SK-N-SH (cell line): ENCODE measurements at regions not wholly inside any gene's neighbourhood (a gene's known extent, or its start where the extent isn't known, plus 50 kb on each side); places are given as distances from the start of the nearest gene placed in this dataset.

Experiments used
- CTCF ChIA-PET: fragments of 300-600, 350-600 bp; formaldehyde crosslinking; extraction: SDS; loops from one replicate; lab custom pipeline; 2021; lab: Yijun Ruan, JAX
- POLR2A ChIA-PET: fragments of 350-600 bp; sonication (Branson Sonifier 250); formaldehyde crosslinking; extraction: SDS; loops from one replicate; lab custom pipeline; 2020; ENCODE audit warnings: antibody characterized with exemption, inconsistent platforms; lab: Yijun Ruan, JAX
- DNase-seq: peaks from one replicate; pipeline ENCODE4 v3.0.0; 2012
- H2AFZ ChIP-seq: fragments of 200-600 bp; sonication (generic); 2 replicates; pipeline ENCODE4 v1.8.1; 2016; ENCODE audit warnings: antibody characterized with exemption, mild to moderate bottlenecking, low read depth
- H3F3A ChIP-seq: fragments of 200-600 bp; sonication (generic); replicated peaks from 2 replicates; pipeline ENCODE3; 2016; ENCODE audit warnings: antibody characterized with exemption, mild to moderate bottlenecking; ENCODE audit not compliant: insufficient read depth
- H3K27ac ChIP-seq, 2 experiments: fragments of 200-500 bp in 1 of 2; fragments of 200-600 bp in 1 of 2; sonication (Bioruptor generic) in 1 of 2; sonication (generic), shearing (Covaris generic) in 1 of 2; 2 replicates each; pipeline versions ENCODE4 v1.5.1 to v1.6.1; 2014 to 2016; ENCODE audit warnings: low read depth in 2 of 2, inconsistent platforms in 1 of 2, low read length in 1 of 2, mild to moderate bottlenecking in 1 of 2, mixed read lengths in 1 of 2
- H3K27me3 ChIP-seq: fragments of 200-600 bp; sonication (generic), shearing (Covaris generic); 2 replicates; pipeline ENCODE4 v1.6.1; 2016; ENCODE audit warnings: mixed run types; ENCODE audit not compliant: insufficient read depth
- H3K36me3 ChIP-seq, 2 experiments: fragments of 200-500 bp in 1 of 2; fragments of 200-600 bp in 1 of 2; sonication (Bioruptor generic) in 1 of 2; sonication (generic) in 1 of 2; replicated peaks in 1 of 2; 2 replicates each; pipeline versions ENCODE3 to v1.5.1; 2014 to 2016; ENCODE audit warnings: low read length in 1 of 2, mild to moderate bottlenecking in 1 of 2; ENCODE audit not compliant: insufficient read depth in 2 of 2, control insufficient read depth in 1 of 2
- H3K4me1 ChIP-seq, 2 experiments: fragments of 200-500 bp in 1 of 2; fragments of 200-600 bp in 1 of 2; sonication (Bioruptor generic) in 1 of 2; sonication (generic), shearing (Covaris generic) in 1 of 2; 2 replicates each; pipeline versions ENCODE4 v1.5.1 to v1.6.1; 2014 to 2016; ENCODE audit warnings: low read depth in 1 of 2, low read length in 1 of 2, mixed run types in 1 of 2; ENCODE audit not compliant: insufficient read depth in 2 of 2, control insufficient read depth in 1 of 2
- H3K4me2 ChIP-seq: fragments of 200-600 bp; sonication (generic), shearing (Covaris generic); 2 replicates; pipeline ENCODE4 v1.6.1; 2017; ENCODE audit warnings: mixed run types
- H3K4me3 ChIP-seq, 2 experiments: fragments of 200-500 bp in 1 of 2; fragments of 200-600 bp in 1 of 2; sonication (Bioruptor generic) in 1 of 2; sonication (generic), shearing (Covaris generic) in 1 of 2; 2 replicates each; pipeline versions ENCODE4 v1.5.1 to v1.8.1; 2014 to 2016; ENCODE audit warnings: low read depth in 2 of 2, inconsistent platforms in 1 of 2, low read length in 1 of 2, mild to moderate bottlenecking in 1 of 2, mixed read lengths in 1 of 2, moderate library complexity in 1 of 2
- H3K79me2 ChIP-seq: fragments of 200-600 bp; sonication (generic); 2 replicates; pipeline ENCODE4 v1.8.1; 2017; ENCODE audit warnings: mild to moderate bottlenecking; ENCODE audit not compliant: insufficient read depth
- H3K9ac ChIP-seq: fragments of 200-600 bp; sonication (generic); 2 replicates; pipeline ENCODE4 v1.6.1; 2017; ENCODE audit warnings: mixed run types
- H3K9me2 ChIP-seq: fragments of 200-600 bp; sonication (generic); 2 replicates; pipeline ENCODE4 v1.6.1; 2017; ENCODE audit warnings: mixed run types
- H3K9me3 ChIP-seq: fragments of 200-600 bp; sonication (generic); 2 replicates; pipeline ENCODE4 v1.6.1; 2017; ENCODE audit warnings: mixed run types, mild to moderate bottlenecking, moderate library complexity
- H4K20me1 ChIP-seq: fragments of 200-600 bp; sonication (generic); 2 replicates; pipeline ENCODE4 v1.6.1; 2017; ENCODE audit warnings: mild to moderate bottlenecking, mixed run types; ENCODE audit not compliant: insufficient read depth
- CHD2 ChIP-seq: fragments of 150-350 bp; IDR thresholded peaks from 2 replicates; pipeline ENCODE4 v1.6.1; 2018; ENCODE audit warnings: low read length; ENCODE audit not compliant: partially characterized antibody
- EP300 ChIP-seq, 2 experiments: IDR thresholded peaks; 2 replicates each; pipeline versions ENCODE4 v1.4.0 to v1.6.1; 2012; ENCODE audit warnings: borderline replicate concordance in 1 of 2, low read depth in 1 of 2, low read length in 1 of 2
- JUND ChIP-seq: IDR thresholded peaks from 2 replicates; pipeline ENCODE4 v1.4.0; 2012
- MEF2A ChIP-seq: IDR thresholded peaks from 2 replicates; pipeline ENCODE4 v1.4.0; 2012; ENCODE audit warnings: low read depth, borderline replicate concordance
- POLR2AphosphoS5 ChIP-seq: IDR thresholded peaks from 2 replicates; pipeline ENCODE4 v1.6.1; 2012; ENCODE audit warnings: low read depth, low read length
- SMC3 ChIP-seq: IDR thresholded peaks from 2 replicates; pipeline ENCODE4 v1.6.1; 2012; ENCODE audit warnings: low read depth, low read length, improper control_type of control experiment
- TCF12 ChIP-seq: IDR thresholded peaks from 2 replicates; pipeline ENCODE4 v1.4.0; 2012
- USF1 ChIP-seq: IDR thresholded peaks from 2 replicates; pipeline ENCODE4 v1.4.0; 2012; ENCODE audit warnings: low read depth, borderline replicate concordance
- USF2 ChIP-seq: fragments of 150-350 bp; IDR thresholded peaks from 2 replicates; pipeline ENCODE4 v1.6.1; 2017; ENCODE audit warnings: antibody characterized with exemption, low read length, low read depth, borderline replicate concordance
- ZBTB33 ChIP-seq: IDR thresholded peaks from 2 replicates; pipeline ENCODE4 v1.4.0; 2012; ENCODE audit warnings: low read depth, borderline replicate concordance
- WGBS: methylation state at CpG from one replicate; pipeline ENCODE4 v1.1.6; 2017; ENCODE audit warnings: low lambda C conversion rate; 5-methylcytosine and 5-hydroxymethylcytosine counted together

DNA sequence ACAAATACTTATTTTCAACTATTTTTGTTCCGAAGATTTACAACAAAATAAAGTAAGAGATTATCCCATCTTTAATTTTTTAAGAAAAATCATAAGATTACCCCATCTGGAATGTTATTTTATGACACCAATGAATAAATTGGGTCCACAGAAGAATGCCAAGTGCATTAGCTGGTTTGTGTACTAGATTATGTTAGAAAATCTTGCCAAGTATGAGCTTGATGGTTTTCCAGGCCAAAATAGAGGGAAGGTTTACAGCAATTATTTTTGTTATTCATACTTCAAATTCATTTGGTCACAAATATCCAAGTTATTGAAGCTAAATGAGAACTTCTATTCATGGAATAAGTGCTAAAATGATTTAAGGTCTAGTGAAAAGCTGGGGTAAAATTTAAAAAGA is 109.4 kb upstream of the DMRTA1 start:
- Histone ChIP-seq H3K9me2 (no peaks in the 10 kb centered on the region), H4K20me1 (no peaks in the 10 kb centered on the region), H3K9ac (no peak overlapping the region), H3K4me2 (no peak overlapping the region), H3K79me2 (no peaks in the 10 kb centered on the region), H3K9me3 (no peaks in the 10 kb centered on the region), H3K4me1 (no peaks in the 10 kb centered on the region), H3K36me3 (no peaks in the 10 kb centered on the region), H3F3A (no peaks in the 10 kb centered on the region), H2AFZ (no peak overlapping the region), H3K27ac (no peak overlapping the region), H3K27me3 (no peaks in the 10 kb centered on the region), H3K4me3 (no peak overlapping the region)
- CTCF ChIA-PET, result interaction anchor here (0.6 kb wide), 1 partner anchor 1070 kb away, joined by 3 read pairs; no protein-coding TSS in a partner anchor
- no peak for TF ChIP-seq POLR2AphosphoS5
- TF ChIP-seq SMC3, result no peak
- no peak for TF ChIP-seq MEF2A
- WGBS, result 8% methylated on average over 1 of the region's 1 CpG
- DNase-seq, result no peak
- POLR2A ChIA-PET, result no interaction called here

- no peaks in the 10 kb centered on the region for H4K20me1 ChIP-seq
- H3K9me2 ChIP-seq, result no peaks in the 10 kb centered on the region
- no peaks in the 10 kb centered on the region for H3K9me3 ChIP-seq
- H3K9ac ChIP-seq, result no peak overlapping the region
- POLR2A ChIA-PET, result no interaction called here
- no peaks in the 10 kb centered on the region for H3K4me1 ChIP-seq
- no peaks in the 10 kb centered on the region for H3F3A ChIP-seq
- no peak overlapping the region for H2AFZ ChIP-seq
- CTCF ChIA-PET, result no interaction called here
- no peak overlapping the region for H3K27ac ChIP-seq
- DNase-seq, result no peak
- no peak overlapping the region for H3K4me2 ChIP-seq
- H3K36me3 ChIP-seq, result no peaks in the 10 kb centered on the region
- 2% methylated on average over 3 of the region's 3 CpGs for WGBS
- no peaks in the 10 kb centered on the region for H3K27me3 ChIP-seq
- TF ChIP-seq TCF12 (no peak), EP300 (IDR thresholded peaks at IDR 0.05; ENCODE audit: borderline replicate concordance in 1 of 2, low read depth in 1 of 2, low read length in 1 of 2) (no peak), ZBTB33 (no peak), USF2 (no peak), USF1 (no peak), JUND (no peak), CHD2 (no peak)
- no peaks in the 10 kb centered on the region for H3K79me2 ChIP-seq
- no peak overlapping the region for H3K4me3 ChIP-seq
These were observed 104.0 kb upstream of the DMRTA1 start for GRCh38 chr9:22342491-22343217.
